ENCODE measurements at regions not wholly inside any gene's neighbourhood (a gene's known extent, or its start where the extent isn't known, plus 50 kb on each side); places are given as distances from the start of the nearest gene placed in this dataset.

DNA sequence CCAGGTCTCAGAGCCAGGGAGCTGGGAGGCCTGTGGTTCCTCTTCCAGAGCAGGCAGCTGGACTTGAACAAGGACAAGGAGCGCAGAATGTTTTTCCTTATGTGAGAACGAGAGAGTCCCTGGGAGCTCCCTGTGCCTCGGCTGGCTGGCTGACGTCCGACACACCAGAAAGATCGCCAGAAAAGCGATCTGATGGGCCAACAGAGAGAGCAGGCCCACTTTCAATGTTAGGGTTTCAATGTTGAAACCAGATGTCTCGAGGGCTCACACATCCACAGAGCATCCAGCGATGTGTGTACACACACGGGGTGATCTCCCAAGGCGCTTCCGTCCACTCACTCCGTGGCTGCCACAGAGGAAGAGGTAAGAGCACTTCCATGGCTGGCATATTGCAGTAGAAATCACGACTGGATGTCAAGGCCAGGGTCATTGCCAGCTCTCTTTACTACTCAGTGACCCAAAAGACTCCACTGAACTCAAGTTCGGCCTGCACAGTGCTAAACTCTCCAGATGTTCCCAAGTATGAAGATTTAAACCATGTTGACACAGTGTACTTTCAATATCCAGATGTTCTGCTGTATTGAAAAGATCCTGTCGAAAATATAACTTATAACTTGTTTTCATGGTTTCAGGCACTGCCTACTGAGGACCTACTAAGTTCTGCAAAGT lies 70.8 kb upstream of the FOXC1 start:
- H3K27ac ChIP-seq: no peak overlapping the region
- no peak for DNase-seq (ENCODE audit: low spot score)
- TF ChIP-seq, protein P1, sequence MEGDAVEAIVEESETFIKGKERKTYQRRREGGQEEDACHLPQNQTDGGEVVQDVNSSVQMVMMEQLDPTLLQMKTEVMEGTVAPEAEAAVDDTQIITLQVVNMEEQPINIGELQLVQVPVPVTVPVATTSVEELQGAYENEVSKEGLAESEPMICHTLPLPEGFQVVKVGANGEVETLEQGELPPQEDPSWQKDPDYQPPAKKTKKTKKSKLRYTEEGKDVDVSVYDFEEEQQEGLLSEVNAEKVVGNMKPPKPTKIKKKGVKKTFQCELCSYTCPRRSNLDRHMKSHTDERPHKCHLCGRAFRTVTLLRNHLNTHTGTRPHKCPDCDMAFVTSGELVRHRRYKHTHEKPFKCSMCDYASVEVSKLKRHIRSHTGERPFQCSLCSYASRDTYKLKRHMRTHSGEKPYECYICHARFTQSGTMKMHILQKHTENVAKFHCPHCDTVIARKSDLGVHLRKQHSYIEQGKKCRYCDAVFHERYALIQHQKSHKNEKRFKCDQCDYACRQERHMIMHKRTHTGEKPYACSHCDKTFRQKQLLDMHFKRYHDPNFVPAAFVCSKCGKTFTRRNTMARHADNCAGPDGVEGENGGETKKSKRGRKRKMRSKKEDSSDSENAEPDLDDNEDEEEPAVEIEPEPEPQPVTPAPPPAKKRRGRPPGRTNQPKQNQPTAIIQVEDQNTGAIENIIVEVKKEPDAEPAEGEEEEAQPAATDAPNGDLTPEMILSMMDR (conservative IDR thresholded peaks at IDR 0.05; ENCODE audit: low read depth): no peak
- ChIA-PET POLR2A (ENCODE audit: low non-redundant PET) (interaction anchor here (0.6 kb wide), 1 partner anchor 14 kb away, joined by 3 read pairs; no protein-coding TSS in a partner anchor), CTCF (no interaction called here)

DNA sequence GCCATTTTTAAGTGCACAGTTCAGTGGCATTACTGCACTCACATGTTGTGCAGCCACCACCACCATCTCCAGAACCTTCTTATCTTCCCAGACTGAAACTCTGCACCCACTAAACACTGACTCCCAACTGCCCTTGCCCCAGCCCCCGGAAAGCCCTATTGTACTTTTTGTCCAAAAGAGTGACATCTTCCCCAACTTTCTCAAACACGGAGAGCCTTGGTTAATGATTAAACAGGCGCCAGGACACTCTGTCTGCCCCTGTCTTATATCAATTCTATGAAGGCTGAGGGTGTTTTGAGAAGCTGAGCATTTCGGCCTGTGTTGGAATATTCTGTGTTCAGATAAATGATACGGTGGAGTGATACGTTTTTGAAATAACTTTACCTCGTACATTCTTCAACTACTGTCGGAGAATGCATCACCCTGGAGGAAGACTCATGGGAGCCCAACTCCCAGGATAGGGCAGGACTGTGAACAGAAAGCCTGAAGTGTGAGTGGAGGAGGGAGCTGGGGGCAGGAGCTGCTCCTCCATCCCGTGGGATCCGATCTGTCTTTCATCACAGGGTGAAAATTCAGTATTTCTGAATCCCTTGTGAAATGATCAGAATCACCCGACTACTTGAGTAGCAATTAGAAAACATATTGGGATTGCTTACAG lies 68.7 kb upstream of the FOXC1 start:
- TF ChIP-seq, protein P1 (conservative IDR thresholded peaks at IDR 0.05; ENCODE audit: low read depth): no peak
- CTCF ChIA-PET: no interaction called here
- no peak overlapping the region for H3K27ac ChIP-seq
- POLR2A ChIA-PET (ENCODE audit: low non-redundant PET): no interaction called here
- DNase-seq (ENCODE audit: low spot score): no peak

DNA sequence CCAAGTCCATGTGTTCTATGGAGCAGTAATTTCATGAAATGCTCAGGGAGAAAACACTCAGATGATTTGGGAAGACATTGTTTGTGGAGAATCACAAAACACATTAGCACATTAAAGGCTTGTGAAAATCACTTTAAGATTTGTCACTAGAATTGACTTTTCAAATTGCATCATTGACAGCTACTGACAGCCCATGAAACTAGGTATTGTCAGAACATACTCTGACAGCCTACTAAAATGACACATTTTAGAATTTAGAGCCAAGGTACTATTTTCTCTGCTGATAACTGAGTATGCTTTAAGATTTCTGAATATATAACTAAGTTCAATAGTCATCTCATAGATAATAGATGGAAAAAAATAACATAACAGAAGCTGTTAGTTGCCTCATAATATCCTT lies 67.4 kb upstream of the FOXC1 start:
- no peak overlapping the region for H3K27ac ChIP-seq
- no peak for DNase-seq (ENCODE audit: low spot score)
- TF ChIP-seq, protein P1 (conservative IDR thresholded peaks at IDR 0.05; ENCODE audit: low read depth): no peak
- CTCF ChIA-PET: interaction anchor here (0.5 kb wide), 1 partner anchor 922 kb away, joined by 3 read pairs; no protein-coding TSS in a partner anchor
- POLR2A ChIA-PET (ENCODE audit: low non-redundant PET): no interaction called here

DNA sequence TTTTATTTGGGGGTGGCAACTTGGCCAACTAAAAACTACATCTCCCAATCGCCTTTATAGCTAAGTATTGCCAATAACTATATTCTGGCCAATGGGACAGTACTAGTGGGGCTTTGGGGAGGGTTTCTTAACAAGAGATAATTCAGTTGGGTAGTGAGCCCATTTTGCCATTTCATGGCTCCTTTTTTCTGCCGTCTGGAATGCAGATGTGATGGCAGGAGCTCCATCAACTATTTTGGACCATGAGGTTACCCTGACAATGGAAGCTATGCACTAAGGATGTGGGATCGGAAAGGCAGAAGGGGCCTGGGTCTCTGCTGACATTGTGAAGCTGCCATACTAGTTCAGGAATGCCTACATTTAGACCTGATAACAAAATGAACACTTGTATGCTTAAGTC lies 67.0 kb upstream of the FOXC1 start:
- TF ChIP-seq, protein P1 (conservative IDR thresholded peaks at IDR 0.05; ENCODE audit: low read depth): no peak
- ChIA-PET CTCF (interaction anchor here (0.5 kb wide), 1 partner anchor 922 kb away, joined by 3 read pairs; no protein-coding TSS in a partner anchor), POLR2A (ENCODE audit: low non-redundant PET) (no interaction called here)
- H3K27ac ChIP-seq: no peak overlapping the region
- DNase-seq (ENCODE audit: low spot score): no peak

- DNase-seq (ENCODE audit: low spot score): no peak
- no peak overlapping the region for H3K27ac ChIP-seq
- TF ChIP-seq, protein P1 (conservative IDR thresholded peaks at IDR 0.05; ENCODE audit: low read depth): no peak
- ChIA-PET CTCF (no interaction called here), POLR2A (ENCODE audit: low non-redundant PET) (no interaction called here)
Observed at GRCh38 chr6:1544000-1544399, 65.7 kb upstream of the FOXC1 start.

GRCh38 chr6:1544603-1545002 lies 65.1 kb upstream of the FOXC1 start:
- no peak overlapping the region for H3K27ac ChIP-seq
- POLR2A ChIA-PET (ENCODE audit: low non-redundant PET): no interaction called here
- TF ChIP-seq, protein P1 (conservative IDR thresholded peaks at IDR 0.05; ENCODE audit: low read depth): no peak
- no peak for DNase-seq (ENCODE audit: low spot score)
- CTCF ChIA-PET: interaction anchor here (1.1 kb wide), 1 partner anchor 10 kb away, joined by 4 read pairs; no protein-coding TSS in a partner anchor
